ENCODE measurements at regions not wholly inside any gene's neighbourhood (a gene's known extent, or its start where the extent isn't known, plus 50 kb on each side); places are given as distances from the start of the nearest gene placed in this dataset.
A peak's percentile ranks its signal among the peaks of the same experiment; 100 is the strongest.

DNA sequence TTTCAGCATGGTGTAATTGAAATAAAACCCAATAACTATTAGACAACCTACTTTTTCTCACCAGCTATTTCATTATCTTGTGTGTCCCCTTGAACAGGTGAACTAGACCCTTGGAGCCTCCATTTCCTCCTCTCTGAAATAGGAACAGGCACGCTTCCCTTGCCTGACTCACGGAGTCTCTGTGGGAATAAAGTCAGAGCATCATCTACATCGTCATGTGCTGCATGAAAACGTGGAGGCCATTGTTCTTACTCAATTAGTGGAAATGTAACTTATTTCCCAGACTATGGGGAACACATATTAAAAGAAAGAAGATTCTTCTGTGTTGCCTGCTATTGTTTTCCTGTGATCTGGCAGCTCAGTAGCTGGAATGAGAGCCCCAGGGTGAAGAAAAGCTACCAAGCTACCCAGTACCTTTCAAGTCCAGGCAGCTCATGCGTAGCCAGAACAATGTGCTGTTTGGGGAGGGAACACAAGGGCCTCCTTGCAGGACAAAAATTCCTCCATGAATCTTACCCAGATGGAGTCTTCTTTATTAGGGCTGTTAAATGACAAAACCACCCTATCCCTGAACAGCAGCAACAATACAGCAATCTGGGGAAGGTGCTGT, 59.8 kb downstream of the SOX11 start:
- no peak for DNase-seq (ENCODE audit: low read depth)

- DNase-seq (ENCODE audit: low read depth): no peak
Observed at GRCh38 chr2:5756272-5756671, 64.1 kb downstream of the SOX11 start.

GRCh38 chr2:5758346-5758745, 66.2 kb downstream of the SOX11 start:
- DNase-seq (ENCODE audit: low read depth): no peak

DNA sequence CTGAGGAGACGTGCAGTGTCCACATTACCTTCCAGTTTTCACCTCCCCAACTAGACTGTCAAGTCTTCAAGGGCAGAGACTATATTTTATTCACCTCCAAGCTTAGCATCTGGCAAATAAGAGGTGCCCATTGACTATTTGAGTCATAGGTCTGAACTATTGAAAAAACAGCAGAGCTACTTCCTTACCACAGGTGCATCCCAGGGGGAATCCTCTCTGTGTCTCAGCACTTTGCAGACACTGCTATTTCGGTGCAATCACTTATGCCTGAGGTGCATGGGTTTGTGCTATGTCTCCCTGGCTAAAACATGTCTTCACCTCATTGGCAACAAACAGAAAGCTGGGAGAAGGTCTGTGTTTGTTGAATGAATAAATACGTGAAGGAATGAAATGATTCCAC, 67.8 kb downstream of the SOX11 start:
- DNase-seq (ENCODE audit: low read depth): no peak

GRCh38 chr2:5763531-5763930, 71.3 kb downstream of the SOX11 start:
- no peak for DNase-seq (ENCODE audit: low read depth)

- no peak for DNase-seq (ENCODE audit: low read depth)
Observed at GRCh38 chr2:5764041-5764440, 71.9 kb downstream of the SOX11 start.

DNA sequence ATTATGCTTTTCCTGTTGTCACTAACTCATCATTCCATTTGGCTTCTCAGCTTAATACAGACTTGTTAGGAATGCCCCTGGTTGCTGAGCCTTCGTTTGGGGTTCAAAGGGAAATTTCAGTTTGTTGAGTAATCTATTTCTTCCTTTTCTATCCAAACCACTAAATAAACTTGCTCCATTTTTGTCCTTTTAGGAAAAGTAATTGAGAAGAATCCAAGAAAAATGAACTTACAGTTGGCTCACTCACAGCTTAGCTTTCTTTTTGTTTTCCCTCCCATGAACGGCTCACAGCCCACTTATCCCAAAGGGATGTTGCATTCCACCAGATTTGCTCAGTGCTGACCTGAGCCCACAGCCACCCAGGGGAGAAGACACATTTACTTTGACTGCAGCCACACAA, 73.9 kb downstream of the SOX11 start:
- DNase-seq (ENCODE audit: low read depth): no peak

DNA sequence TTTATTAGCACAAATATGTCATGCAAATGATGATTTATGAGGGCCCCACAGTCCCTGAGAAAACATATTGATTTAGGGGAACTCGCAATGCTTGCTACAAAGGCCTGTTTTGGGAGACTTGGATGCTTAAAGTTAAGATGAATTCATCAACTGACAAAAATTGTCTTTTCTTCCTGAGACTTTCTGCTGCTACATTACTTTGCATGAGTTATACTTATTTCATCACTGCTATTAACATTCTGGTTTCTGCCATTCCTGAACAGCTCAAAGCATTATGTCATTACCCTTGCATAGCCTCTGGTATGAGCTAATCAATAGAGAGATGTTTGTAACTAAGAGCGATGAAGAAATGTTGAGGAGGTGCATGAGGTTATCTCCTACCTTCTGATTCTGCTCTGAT, 74.4 kb downstream of the SOX11 start:
- DNase-seq (ENCODE audit: low read depth): no peak

- DNase-seq (ENCODE audit: low read depth): no peak
Observed at GRCh38 chr2:5777131-5777535, 84.9 kb downstream of the SOX11 start.

- no peak for DNase-seq (ENCODE audit: low read depth)
Observed at GRCh38 chr2:5781679-5782078, 89.5 kb downstream of the SOX11 start.

DNA sequence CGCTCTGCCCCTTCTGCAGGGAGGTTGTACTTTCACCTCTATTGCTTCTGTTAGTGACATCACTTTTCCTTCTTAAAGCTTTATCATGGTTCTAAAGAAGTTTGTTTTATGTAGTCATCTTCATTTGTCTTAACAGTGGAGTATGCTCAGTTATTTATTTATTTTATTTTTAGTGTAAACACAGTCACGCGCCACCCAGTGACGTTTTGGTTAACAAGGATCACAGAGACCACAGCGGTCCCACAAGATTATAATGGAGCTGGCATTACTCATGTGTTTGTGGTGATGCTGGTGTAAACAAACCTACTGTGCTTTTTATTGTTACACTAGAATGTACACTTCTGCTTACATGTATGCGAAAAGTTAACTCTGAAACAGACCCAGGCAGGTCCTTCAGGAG, 89.9 kb downstream of the SOX11 start:
- no peak for DNase-seq (ENCODE audit: low read depth)

DNA sequence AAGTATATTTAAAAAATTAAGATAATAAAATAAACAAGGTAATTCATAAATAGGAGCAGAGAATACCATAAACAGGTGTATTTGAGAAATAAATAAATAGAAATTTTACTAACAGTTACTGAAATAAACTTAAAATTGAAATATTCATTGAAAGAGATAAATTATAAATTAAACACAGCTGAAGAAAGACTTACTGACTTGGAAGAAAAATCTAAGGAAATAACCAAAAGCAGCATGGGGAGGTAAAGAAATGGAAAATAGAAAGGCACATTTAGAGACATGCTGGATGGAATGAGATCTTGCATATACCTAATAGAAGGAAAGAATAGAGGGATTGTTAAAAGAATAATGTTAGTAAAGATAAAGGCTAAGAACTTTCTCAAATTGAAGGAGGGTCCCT, 96.3 kb downstream of the SOX11 start:
- no peak for DNase-seq (ENCODE audit: low read depth)

- DNase-seq (ENCODE audit: low read depth): no peak
Observed at GRCh38 chr2:5791371-5791770, 99.2 kb downstream of the SOX11 start.

DNA sequence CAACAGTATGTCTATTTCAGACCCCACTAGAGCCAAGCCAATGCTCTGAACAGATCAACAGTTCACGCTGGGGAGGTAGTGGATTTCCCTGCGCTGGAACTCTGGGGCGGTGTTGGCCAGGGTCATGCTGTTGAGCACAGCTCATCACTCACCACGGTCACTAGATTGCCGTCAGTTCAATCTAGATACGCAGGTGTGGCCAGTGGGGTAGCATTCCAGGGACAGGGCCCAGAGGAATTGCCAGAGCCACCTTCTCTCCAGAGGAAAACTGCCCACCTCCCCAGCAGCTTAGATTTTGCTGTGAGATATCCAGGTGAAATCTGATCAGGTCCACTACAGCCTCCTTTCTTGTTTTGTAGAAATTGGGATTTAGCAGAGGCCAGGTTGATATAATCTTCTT, 101.8 kb downstream of the SOX11 start:
- DNase-seq (ENCODE audit: low read depth): no peak

DNA sequence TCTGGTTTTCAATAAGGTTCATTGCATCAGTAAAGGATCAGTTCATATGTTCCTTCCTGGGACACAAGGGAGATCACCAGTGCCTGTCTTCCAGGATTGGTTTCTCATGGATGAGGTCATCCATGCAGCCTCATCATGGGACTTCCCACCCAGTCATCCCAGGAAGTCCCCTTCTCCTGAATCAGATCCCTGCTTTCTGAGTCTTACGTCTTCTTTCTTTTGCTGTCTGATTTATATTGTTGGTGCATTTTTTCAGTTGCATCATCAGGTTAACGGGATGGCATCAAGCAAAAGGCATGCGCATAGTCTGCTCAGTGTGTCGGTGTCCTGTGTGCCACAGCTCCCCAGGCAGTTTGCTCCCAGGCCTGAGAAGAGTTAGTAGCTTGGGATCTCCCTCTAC, 105.9 kb downstream of the SOX11 start:
- DNase-seq (ENCODE audit: low read depth): no peak

- DNase-seq (ENCODE audit: low read depth): no peak
Observed at GRCh38 chr2:5799348-5799747, 107.2 kb downstream of the SOX11 start.

GRCh38 chr2:5803547-5803946, 111.4 kb downstream of the SOX11 start:
- no peak for DNase-seq (ENCODE audit: low read depth)

DNA sequence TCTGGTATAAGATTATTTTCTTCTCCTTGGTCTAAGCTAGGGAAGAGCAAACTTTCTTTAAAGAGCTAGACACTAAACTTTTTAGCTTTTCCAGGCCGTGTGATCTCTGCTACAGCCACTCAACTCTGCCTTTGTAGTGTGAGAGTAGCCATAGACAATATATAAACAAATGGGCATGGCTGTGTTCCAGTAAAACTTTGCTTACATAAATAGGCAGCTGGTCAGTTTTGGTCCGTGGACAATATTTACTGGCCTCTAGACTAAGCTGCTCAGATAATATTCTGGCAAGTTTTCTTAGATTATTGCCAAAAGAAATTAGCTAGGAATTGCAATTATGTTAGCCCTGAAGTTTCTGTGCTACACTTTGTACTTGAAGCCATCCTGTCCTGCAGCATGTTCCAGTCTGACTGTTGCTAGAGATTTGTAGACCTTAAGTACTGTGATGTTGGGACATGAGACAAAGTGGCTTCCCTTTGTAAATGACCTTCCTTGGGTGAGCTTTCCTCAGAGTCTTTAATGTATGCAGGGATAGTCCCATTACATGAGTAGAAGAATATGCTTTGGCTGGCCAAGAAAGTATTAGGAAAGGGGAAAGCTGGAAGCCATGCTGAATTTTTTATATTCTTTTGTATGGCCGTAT, 126.9 kb downstream of the SOX11 start:
- peak; percentile 19 for DNase-seq (ENCODE audit: low read depth)

GRCh38 chr2:5824126-5824525, 131.9 kb downstream of the SOX11 start:
- no peak for DNase-seq (ENCODE audit: low read depth)

- DNase-seq (ENCODE audit: low read depth): no peak
Observed at GRCh38 chr2:5825686-5826085, 133.5 kb downstream of the SOX11 start.

GRCh38 chr2:5826979-5827655, 134.9 kb downstream of the SOX11 start:
- no peak for DNase-seq (ENCODE audit: low read depth)

DNA sequence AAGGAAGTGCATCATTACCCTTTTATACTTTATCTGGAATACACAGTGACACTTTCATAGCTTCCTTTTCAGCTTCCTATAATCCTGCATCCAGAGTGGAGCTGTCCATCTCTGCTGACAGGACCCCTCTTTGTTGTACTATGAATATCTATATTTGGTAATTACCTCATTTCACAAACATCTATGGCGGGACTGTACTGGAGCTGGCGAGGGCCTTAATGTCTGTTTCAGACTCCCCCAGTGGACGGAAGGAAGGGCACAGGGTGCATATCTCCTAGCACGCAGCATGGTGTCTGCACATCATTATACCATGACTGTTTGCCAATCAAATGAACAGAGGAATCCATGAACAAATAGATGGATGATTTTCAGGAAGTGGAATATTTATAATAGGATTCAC, 142.3 kb downstream of the SOX11 start:
- no peak for DNase-seq (ENCODE audit: low read depth)

GRCh38 chr2:5839550-5839949, 147.4 kb downstream of the SOX11 start:
- no peak for DNase-seq (ENCODE audit: low read depth)
